Neural cell (in vitro differentiated cells): ENCODE measurements at regions not wholly inside any gene's neighbourhood (a gene's known extent, or its start where the extent isn't known, plus 50 kb on each side); places are given as distances from the start of the nearest gene placed in this dataset.

Source experiments
- H2AFZ ChIP-seq: fragments of 200-600, 300-800 bp; sonication (generic), shearing (Covaris generic); 2 replicates; pipeline ENCODE4 v1.6.0; 2014; ENCODE audit warnings: low read depth, mild to moderate bottlenecking, antibody characterized with exemption, low read length, moderate library complexity
- H3F3A ChIP-seq: fragments of 200-600 bp; shearing (Covaris generic); 2 replicates; pipeline ENCODE4 v1.6.1; 2016; ENCODE audit warnings: mild to moderate bottlenecking, moderate library complexity, mixed read lengths, antibody characterized with exemption, low read length; ENCODE audit not compliant: insufficient read depth, poor library complexity, severe bottlenecking
- H3K27ac ChIP-seq: fragments of 200-600, 300-800 bp; sonication (generic), shearing (Covaris generic); 2 replicates; pipeline ENCODE4 v1.5.1; 2014; ENCODE audit warnings: mild to moderate bottlenecking, low read length, moderate library complexity
- H3K27me3 ChIP-seq: fragments of 300-800, 200-600 bp; sonication (generic), shearing (Covaris generic); 2 replicates; pipeline ENCODE4 v1.6.0; 2014; ENCODE audit warnings: mild to moderate bottlenecking, low read depth, low read length, moderate library complexity; ENCODE audit not compliant: insufficient read depth
- H3K36me3 ChIP-seq: fragments of 300-800, 200-600 bp; sonication (generic), shearing (Covaris generic); 2 replicates; pipeline ENCODE4 v1.5.1; 2014; ENCODE audit warnings: mild to moderate bottlenecking, antibody characterized with exemption, low read length, moderate library complexity; ENCODE audit not compliant: insufficient read depth
- H3K4me2 ChIP-seq: fragments of 300-800, 200-600 bp; sonication (generic), shearing (Covaris generic); 2 replicates; pipeline ENCODE4 v1.6.0; 2014; ENCODE audit warnings: mild to moderate bottlenecking, low read length
- H3K4me3 ChIP-seq: fragments of 300-800, 200-600 bp; sonication (generic), shearing (Covaris generic); 2 replicates; pipeline ENCODE4 v1.5.1; 2014; ENCODE audit warnings: mild to moderate bottlenecking, low read length, moderate library complexity
- H3K79me2 ChIP-seq: fragments of 200-600 bp; shearing (Covaris generic); replicated peaks from 2 replicates; pipeline ENCODE4 v1.6.0; 2014; ENCODE audit warnings: mild to moderate bottlenecking, low read length, moderate library complexity; ENCODE audit not compliant: insufficient read depth
- H3K9ac ChIP-seq: fragments of 300-800, 200-600 bp; sonication (generic), shearing (Covaris generic); 2 replicates; pipeline ENCODE4 v1.6.1; 2016; ENCODE audit warnings: mild to moderate bottlenecking, low read length, mixed read lengths
- H3K9me2 ChIP-seq: fragments of 200-600 bp; shearing (Covaris generic); 2 replicates; pipeline ENCODE4 v1.6.1; 2016; ENCODE audit warnings: mild to moderate bottlenecking, low read length, mixed read lengths; ENCODE audit not compliant: insufficient read depth
- H3K9me3 ChIP-seq: fragments of 200-600, 300-800 bp; sonication (generic), shearing (Covaris generic); 2 replicates; pipeline ENCODE4 v1.6.1; 2016; ENCODE audit warnings: mild to moderate bottlenecking, mixed run types, low read length, moderate library complexity, mixed read lengths
- H4K20me1 ChIP-seq: fragments of 200-600 bp; shearing (Covaris generic); 2 replicates; pipeline ENCODE4 v1.6.1; 2016; ENCODE audit warnings: mild to moderate bottlenecking, mixed run types; ENCODE audit not compliant: insufficient read depth
- EP300 ChIP-seq: fragments of 450-650 bp; conservative IDR thresholded peaks from 2 replicates; pipeline ENCODE4 v1.6.1; 2014; ENCODE audit warnings: antibody characterized with exemption, mild to moderate bottlenecking, moderate library complexity; ENCODE audit not compliant: poor library complexity, severe bottlenecking
- EZH2 ChIP-seq: fragments of 200-600, 300-800 bp; shearing (Covaris generic), sonication (generic); IDR thresholded peaks from 2 replicates; pipeline ENCODE4 v1.6.1; 2014; ENCODE audit warnings: antibody characterized with exemption, low read length, borderline replicate concordance, mild to moderate bottlenecking; ENCODE audit not compliant: insufficient read depth, poor library complexity, severe bottlenecking
- MXI1 ChIP-seq: fragments of 450-650 bp; conservative IDR thresholded peaks from 2 replicates; pipeline ENCODE4 v1.6.1; 2014; ENCODE audit warnings: antibody characterized with exemption, mild to moderate bottlenecking; ENCODE audit not compliant: poor library complexity, severe bottlenecking
- POLR2AphosphoS5 ChIP-seq: IDR thresholded peaks from 2 replicates; pipeline ENCODE4 v1.6.1; 2012
- RAD21 ChIP-seq: fragments of 450-650 bp; conservative IDR thresholded peaks from 2 replicates; pipeline ENCODE4 v1.6.1; 2014; ENCODE audit warnings: antibody characterized with exemption, mild to moderate bottlenecking, moderate library complexity
- SMC3 ChIP-seq: fragments of 450-650 bp; conservative IDR thresholded peaks from 2 replicates; pipeline ENCODE4 v1.6.1; 2014; ENCODE audit warnings: antibody characterized with exemption, mild to moderate bottlenecking, moderate library complexity; ENCODE audit not compliant: poor library complexity
- TAF1 ChIP-seq: IDR thresholded peaks from 2 replicates; pipeline ENCODE4 v1.6.1; 2012; ENCODE audit warnings: low read depth
- TF ChIP-seq, protein P1 (sequence below): IDR thresholded peaks from 2 replicates; pipeline ENCODE4 v1.6.1; 2012; ENCODE audit warnings: borderline replicate concordance
- TF ChIP-seq, protein P2 (sequence below): fragments of 450-650 bp; IDR thresholded peaks from 2 replicates; pipeline ENCODE4 v1.5.1; 2014; ENCODE audit warnings: antibody characterized with exemption, mild to moderate bottlenecking, moderate library complexity; ENCODE audit not compliant: poor library complexity, severe bottlenecking

DNA sequence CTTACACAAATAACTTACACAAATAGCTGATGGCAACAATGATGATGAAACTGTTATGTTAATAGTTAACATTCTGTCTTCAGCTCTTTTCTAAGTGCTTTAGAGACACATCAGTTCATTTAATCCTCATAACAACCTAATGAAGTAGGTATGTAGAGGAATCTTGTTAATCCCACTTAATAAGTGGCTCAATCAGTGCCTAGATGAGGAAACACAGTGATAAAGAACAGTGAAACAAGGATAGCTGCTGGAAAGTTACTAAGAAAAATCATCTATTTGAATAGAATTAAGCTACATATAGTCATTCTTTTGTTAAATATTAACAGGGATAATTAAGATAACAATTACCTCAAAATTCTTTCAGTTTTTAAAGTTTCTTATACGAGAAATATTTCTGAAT, 487.6 kb downstream of the ARL4A start:
- Histone ChIP-seq H3K4me3 (no peak overlapping the region), H2AFZ (no peak overlapping the region), H3K9ac (no peak overlapping the region), H3K9me2 (no peaks in the 10 kb centered on the region), H3K27ac (no peak overlapping the region), H3K27me3 (no peaks in the 10 kb centered on the region), H3K36me3 (no peaks in the 10 kb centered on the region), H3K79me2 (no peaks in the 10 kb centered on the region), H3K9me3 (no peaks in the 10 kb centered on the region), H4K20me1 (no peaks in the 10 kb centered on the region), H3K4me2 (no peak overlapping the region), H3F3A (no peaks in the 10 kb centered on the region)
- no peak for TF ChIP-seq MXI1
- TF ChIP-seq TAF1: no peak
- no peak for TF ChIP-seq RAD21
- no peak for TF ChIP-seq SMC3
- no peak for TF ChIP-seq EP300
- TF ChIP-seq, protein P1, sequence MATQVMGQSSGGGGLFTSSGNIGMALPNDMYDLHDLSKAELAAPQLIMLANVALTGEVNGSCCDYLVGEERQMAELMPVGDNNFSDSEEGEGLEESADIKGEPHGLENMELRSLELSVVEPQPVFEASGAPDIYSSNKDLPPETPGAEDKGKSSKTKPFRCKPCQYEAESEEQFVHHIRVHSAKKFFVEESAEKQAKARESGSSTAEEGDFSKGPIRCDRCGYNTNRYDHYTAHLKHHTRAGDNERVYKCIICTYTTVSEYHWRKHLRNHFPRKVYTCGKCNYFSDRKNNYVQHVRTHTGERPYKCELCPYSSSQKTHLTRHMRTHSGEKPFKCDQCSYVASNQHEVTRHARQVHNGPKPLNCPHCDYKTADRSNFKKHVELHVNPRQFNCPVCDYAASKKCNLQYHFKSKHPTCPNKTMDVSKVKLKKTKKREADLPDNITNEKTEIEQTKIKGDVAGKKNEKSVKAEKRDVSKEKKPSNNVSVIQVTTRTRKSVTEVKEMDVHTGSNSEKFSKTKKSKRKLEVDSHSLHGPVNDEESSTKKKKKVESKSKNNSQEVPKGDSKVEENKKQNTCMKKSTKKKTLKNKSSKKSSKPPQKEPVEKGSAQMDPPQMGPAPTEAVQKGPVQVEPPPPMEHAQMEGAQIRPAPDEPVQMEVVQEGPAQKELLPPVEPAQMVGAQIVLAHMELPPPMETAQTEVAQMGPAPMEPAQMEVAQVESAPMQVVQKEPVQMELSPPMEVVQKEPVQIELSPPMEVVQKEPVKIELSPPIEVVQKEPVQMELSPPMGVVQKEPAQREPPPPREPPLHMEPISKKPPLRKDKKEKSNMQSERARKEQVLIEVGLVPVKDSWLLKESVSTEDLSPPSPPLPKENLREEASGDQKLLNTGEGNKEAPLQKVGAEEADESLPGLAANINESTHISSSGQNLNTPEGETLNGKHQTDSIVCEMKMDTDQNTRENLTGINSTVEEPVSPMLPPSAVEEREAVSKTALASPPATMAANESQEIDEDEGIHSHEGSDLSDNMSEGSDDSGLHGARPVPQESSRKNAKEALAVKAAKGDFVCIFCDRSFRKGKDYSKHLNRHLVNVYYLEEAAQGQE: no peak
- no peak for TF ChIP-seq EZH2
- no peak for TF ChIP-seq POLR2AphosphoS5
- TF ChIP-seq, protein P2, sequence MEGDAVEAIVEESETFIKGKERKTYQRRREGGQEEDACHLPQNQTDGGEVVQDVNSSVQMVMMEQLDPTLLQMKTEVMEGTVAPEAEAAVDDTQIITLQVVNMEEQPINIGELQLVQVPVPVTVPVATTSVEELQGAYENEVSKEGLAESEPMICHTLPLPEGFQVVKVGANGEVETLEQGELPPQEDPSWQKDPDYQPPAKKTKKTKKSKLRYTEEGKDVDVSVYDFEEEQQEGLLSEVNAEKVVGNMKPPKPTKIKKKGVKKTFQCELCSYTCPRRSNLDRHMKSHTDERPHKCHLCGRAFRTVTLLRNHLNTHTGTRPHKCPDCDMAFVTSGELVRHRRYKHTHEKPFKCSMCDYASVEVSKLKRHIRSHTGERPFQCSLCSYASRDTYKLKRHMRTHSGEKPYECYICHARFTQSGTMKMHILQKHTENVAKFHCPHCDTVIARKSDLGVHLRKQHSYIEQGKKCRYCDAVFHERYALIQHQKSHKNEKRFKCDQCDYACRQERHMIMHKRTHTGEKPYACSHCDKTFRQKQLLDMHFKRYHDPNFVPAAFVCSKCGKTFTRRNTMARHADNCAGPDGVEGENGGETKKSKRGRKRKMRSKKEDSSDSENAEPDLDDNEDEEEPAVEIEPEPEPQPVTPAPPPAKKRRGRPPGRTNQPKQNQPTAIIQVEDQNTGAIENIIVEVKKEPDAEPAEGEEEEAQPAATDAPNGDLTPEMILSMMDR: no peak

DNA sequence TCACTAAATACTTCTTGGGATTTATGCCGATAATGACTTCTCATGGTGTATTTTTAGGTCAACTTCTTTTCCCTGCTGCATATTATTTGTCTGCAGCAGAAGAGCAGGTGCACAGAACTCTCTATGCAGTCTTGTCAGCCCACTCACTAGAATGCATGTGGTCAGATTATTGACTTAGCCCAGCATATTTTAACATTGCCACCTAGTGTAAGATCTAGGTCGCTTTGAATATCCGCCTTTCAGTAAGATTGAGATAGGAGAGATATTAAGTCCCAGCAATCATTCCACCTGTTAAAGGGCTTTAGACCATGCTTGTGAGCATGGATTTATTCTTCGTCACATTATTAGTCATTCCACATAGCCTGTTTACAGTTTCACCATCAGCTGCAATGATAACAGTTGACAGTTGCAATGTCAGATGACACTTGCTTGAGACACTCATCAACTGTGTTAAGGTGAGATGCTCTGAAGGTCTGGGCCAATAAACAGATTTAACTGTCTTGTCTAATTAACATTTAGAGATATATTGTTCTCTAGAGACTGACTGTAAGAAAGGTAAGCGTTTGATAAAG, 491.7 kb downstream of the ARL4A start:
- Histone ChIP-seq H3K27me3 (no peaks in the 10 kb centered on the region), H3K4me3 (no peak overlapping the region), H3K9me3 (no peaks in the 10 kb centered on the region), H3K27ac (no peak overlapping the region), H3K9me2 (no peaks in the 10 kb centered on the region), H3K4me2 (no peak overlapping the region), H3K79me2 (no peaks in the 10 kb centered on the region), H3K9ac (no peak overlapping the region), H2AFZ (no peak overlapping the region), H4K20me1 (no peaks in the 10 kb centered on the region), H3K36me3 (no peaks in the 10 kb centered on the region), H3F3A (no peaks in the 10 kb centered on the region)
- TF ChIP-seq RAD21 (no peak), EP300 (no peak), EZH2 (no peak), POLR2AphosphoS5 (no peak)
- TF ChIP-seq, protein P1: no peak
